Endothelial cell of umbilical vein (primary cell): ENCODE measurements at regions not wholly inside any gene's neighbourhood (a gene's known extent, or its start where the extent isn't known, plus 50 kb on each side); places are given as distances from the start of the nearest gene placed in this dataset.

Source experiments
- BruUV-seq: library from RNA; stranded (reverse); fragments of 400-500 nt; replicated peaks from 2 replicates; lab custom pipeline; 2021; lab: Mats Ljungman, UMichigan
- CTCF ChIA-PET: fragments of 300-600, 350-600 bp; sonication (Branson Sonifier 250); formaldehyde crosslinking; loops from one replicate; lab custom pipeline; 2021; ENCODE audit warnings: antibody characterized with exemption, inconsistent platforms; lab: Charles Lee
- POLR2A ChIA-PET: fragments of 300-600, 350-600 bp; sonication (Branson Sonifier 250); formaldehyde crosslinking; loops from one replicate; lab custom pipeline; 2021; ENCODE audit warnings: antibody characterized with exemption, inconsistent platforms; lab: Charles Lee
- DNase-seq: peaks from one replicate; pipeline ENCODE4 v3.0.0-alpha.2; 2011; ENCODE audit warnings: low read depth, low spot score
- FAIRE-seq: peaks from 2 replicates; lab custom pipeline; 2011; peaks lifted over from hg19 to GRCh38; lab: Jason Lieb, UNC
- H2AFZ ChIP-seq: 2 replicates; pipeline ENCODE4 v1.6.0; 2012; ENCODE audit warnings: low read depth, low read length, control low read depth, inconsistent platforms
- H3K27ac ChIP-seq: 2 replicates; pipeline ENCODE4 v1.5.1; 2011; ENCODE audit warnings: low read depth, mild to moderate bottlenecking, control low read depth, low read length, moderate library complexity; ENCODE audit not compliant: insufficient read depth
- H3K27me3 ChIP-seq, 2 experiments: 2 replicates each; pipeline versions ENCODE4 v1.6.0 to v1.6.1; 2011; ENCODE audit warnings: low read length in 2 of 2, mixed read lengths in 1 of 2; ENCODE audit not compliant: control insufficient read depth in 2 of 2, insufficient read depth in 2 of 2
- H3K36me3 ChIP-seq, 2 experiments: 2 replicates in 1 of 2; 3 replicates in 1 of 2; pipeline ENCODE4 v1.5.1; 2011; ENCODE audit warnings: low read length in 2 of 2, mild to moderate bottlenecking in 1 of 2, moderate library complexity in 1 of 2; ENCODE audit not compliant: control insufficient read depth in 2 of 2, insufficient read depth in 2 of 2; ENCODE audit errors: extremely low read depth in 1 of 2
- H3K4me1 ChIP-seq: 3 replicates; pipeline ENCODE4 v1.5.1; 2011; ENCODE audit warnings: mild to moderate bottlenecking, low read length; ENCODE audit not compliant: control insufficient read depth, insufficient read depth; ENCODE audit errors: extremely low read depth
- H3K4me2 ChIP-seq: 2 replicates; pipeline ENCODE4 v1.6.1; 2011; ENCODE audit warnings: low read length, control low read depth, mixed read lengths; ENCODE audit not compliant: insufficient read depth
- H3K4me3 ChIP-seq, 3 experiments: fragments of 200-600 bp in 1 of 3; sonication (generic), shearing (Covaris generic) in 1 of 3; replicated peaks in 1 of 3; 2 replicates each; pipeline ENCODE4 v1.5.1; 2011 to 2016; ENCODE audit warnings: control low read depth in 3 of 3, low read length in 3 of 3, mild to moderate bottlenecking in 2 of 3, inconsistent platforms in 1 of 3, low read depth in 1 of 3, moderate library complexity in 1 of 3; ENCODE audit not compliant: insufficient read depth in 1 of 3
- H3K79me2 ChIP-seq: 2 replicates; pipeline ENCODE4 v1.6.0; 2012; ENCODE audit warnings: low read length, inconsistent platforms; ENCODE audit not compliant: control insufficient read depth, insufficient read depth
- H3K9ac ChIP-seq: replicated peaks from 2 replicates; pipeline ENCODE3; 2011; ENCODE audit warnings: low read length, control low read depth; ENCODE audit not compliant: insufficient read depth; ENCODE audit errors: extremely low read depth
- H3K9me1 ChIP-seq: replicated peaks from 3 replicates; pipeline ENCODE4 v1.6.0; 2011; ENCODE audit warnings: mild to moderate bottlenecking, low read length; ENCODE audit not compliant: control insufficient read depth, insufficient read depth; ENCODE audit errors: extremely low read depth
- H3K9me3 ChIP-seq: replicated peaks from 2 replicates; pipeline ENCODE4 v1.5.1; 2012; ENCODE audit warnings: low read length, inconsistent platforms; ENCODE audit not compliant: control insufficient read depth, insufficient read depth
- H4K20me1 ChIP-seq: replicated peaks from 2 replicates; pipeline ENCODE3; 2011; ENCODE audit warnings: mild to moderate bottlenecking, low read length; ENCODE audit not compliant: control insufficient read depth, insufficient read depth; ENCODE audit errors: extremely low read depth
- CTCF ChIP-seq, 2 donors: IDR thresholded peaks; 1 replicate in 1 of 2; 2 replicates in 1 of 2; pipeline ENCODE4 v1.5.1; 2011; ENCODE audit warnings: low read length in 2 of 2, mild to moderate bottlenecking in 2 of 2, moderate library complexity in 2 of 2, control low read depth in 1 of 2, inconsistent platforms in 1 of 2, low read depth in 1 of 2; ENCODE audit not compliant: insufficient read depth in 1 of 2; ENCODE audit errors: extremely low read depth in 1 of 2
- EZH2 ChIP-seq: IDR thresholded peaks from 2 replicates; pipeline ENCODE4 v1.6.1; 2012; ENCODE audit warnings: borderline replicate concordance, low read depth, mild to moderate bottlenecking, moderate library complexity, low read length, inconsistent platforms; ENCODE audit not compliant: severe bottlenecking
- FOS ChIP-seq: IDR thresholded peaks from 2 replicates; pipeline ENCODE4 v1.6.1; 2011; ENCODE audit warnings: mild to moderate bottlenecking, low read length, moderate library complexity, borderline replicate concordance; ENCODE audit not compliant: insufficient read depth
- GATA2 ChIP-seq: IDR thresholded peaks from 2 replicates; pipeline ENCODE4 v1.7.0; 2011; ENCODE audit warnings: low read depth, mild to moderate bottlenecking, moderate library complexity, mixed read lengths, low read length; ENCODE audit not compliant: insufficient read length, insufficient read depth
- JUN ChIP-seq: IDR thresholded peaks from 2 replicates; pipeline ENCODE4 v1.6.1; 2011; ENCODE audit warnings: borderline replicate concordance, low read depth; ENCODE audit not compliant: insufficient read length, insufficient read depth
- MAX ChIP-seq: IDR thresholded peaks from 2 replicates; pipeline ENCODE4 v1.6.1; 2011; ENCODE audit not compliant: insufficient read depth, insufficient read length
- MYC ChIP-seq: IDR thresholded peaks from one replicate; pipeline ENCODE4 v1.6.1; 2011; ENCODE audit warnings: mild to moderate bottlenecking, low read depth, low read length
- POLR2A ChIP-seq: IDR thresholded peaks from 2 replicates; pipeline ENCODE4 v1.6.1; 2012; ENCODE audit warnings: low read depth, mild to moderate bottlenecking, control low read depth, low read length
- POLR2AphosphoS5 ChIP-seq: IDR thresholded peaks from 2 replicates; pipeline ENCODE4 v1.6.1; 2012; ENCODE audit warnings: low read depth, mild to moderate bottlenecking, control low read depth, low read length, moderate library complexity; ENCODE audit not compliant: insufficient read depth
- dilution Hi-C: fragments of 300-500 bp; cut with MboI; formaldehyde crosslinking; loops from one replicate; pipeline ENCODE4 v1.15.0; 2019; ENCODE audit warnings: low sequenced_read_pairs; ENCODE audit not compliant: extremely low pct_ligation_motif_present
- intact Hi-C: fragments of 100-400 bp; cut with micrococcal nuclease; formaldehyde crosslinking; loops from one replicate; pipeline ENCODE4 v1.10.0; 2022

GRCh38 chrX:39442332-39442731 is 641.1 kb downstream of the MID1IP1 start:
- Histone ChIP-seq H3K9me3 (no peaks in the 10 kb centered on the region), H3K9me1 (no peaks in the 10 kb centered on the region), H3K36me3 (no peaks in the 10 kb centered on the region), H2AFZ (no peak overlapping the region), H4K20me1 (no peaks in the 10 kb centered on the region), H3K27me3 (no peaks in the 10 kb centered on the region), H3K4me2 (no peak overlapping the region), H3K27ac (no peak overlapping the region), H3K4me1 (no peaks in the 10 kb centered on the region), H3K9ac (no peak overlapping the region), H3K4me3 (no peak overlapping the region), H3K79me2 (no peaks in the 10 kb centered on the region)
- DNase-seq, result no peak
- dilution Hi-C loops, result no loop called here
- BruUV-seq, result no TSS peak
- intact Hi-C loops, result no loop called here
- FAIRE-seq, result no peak
- CTCF ChIA-PET, result no interaction called here
- POLR2A ChIA-PET, result no interaction called here
- TF ChIP-seq POLR2AphosphoS5, result no peak
- no peak for TF ChIP-seq CTCF (IDR thresholded peaks at IDR 0.05; ENCODE audit: extremely low read depth in 1 of 2, insufficient read depth in 1 of 2, low read depth in 1 of 2, low read length in 2 of 2)
- TF ChIP-seq EZH2, result no peak
- TF ChIP-seq GATA2, result no peak
- no peak for TF ChIP-seq MAX
- TF ChIP-seq FOS, result no peak
- no peak for TF ChIP-seq POLR2A
- no peak for TF ChIP-seq JUN
- no peak for TF ChIP-seq MYC
